ENCODE measurements at regions not wholly inside any gene's neighbourhood (a gene's known extent, or its start where the extent isn't known, plus 50 kb on each side); places are given as distances from the start of the nearest gene placed in this dataset.

DNA sequence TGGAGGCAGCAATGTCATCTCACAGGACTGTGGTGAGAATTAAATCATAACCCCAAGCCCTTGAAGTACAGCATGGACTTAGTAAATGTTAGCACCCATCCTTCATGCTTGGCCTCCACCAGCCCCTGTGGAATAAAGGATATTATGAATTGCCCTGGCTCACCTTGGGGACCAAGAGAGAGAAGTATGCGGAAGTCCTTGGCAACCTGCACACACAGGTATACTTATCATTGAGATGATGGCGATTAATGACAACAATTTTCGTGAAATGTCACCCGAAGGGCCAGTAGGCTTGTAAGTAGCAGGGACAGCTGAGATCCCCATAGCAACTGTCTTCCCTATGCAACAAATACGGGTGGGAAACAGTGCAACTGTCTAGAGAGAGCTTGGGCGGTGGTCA lies 102.0 kb downstream of the FAM43A start (continued):
- TF ChIP-seq, protein P1, sequence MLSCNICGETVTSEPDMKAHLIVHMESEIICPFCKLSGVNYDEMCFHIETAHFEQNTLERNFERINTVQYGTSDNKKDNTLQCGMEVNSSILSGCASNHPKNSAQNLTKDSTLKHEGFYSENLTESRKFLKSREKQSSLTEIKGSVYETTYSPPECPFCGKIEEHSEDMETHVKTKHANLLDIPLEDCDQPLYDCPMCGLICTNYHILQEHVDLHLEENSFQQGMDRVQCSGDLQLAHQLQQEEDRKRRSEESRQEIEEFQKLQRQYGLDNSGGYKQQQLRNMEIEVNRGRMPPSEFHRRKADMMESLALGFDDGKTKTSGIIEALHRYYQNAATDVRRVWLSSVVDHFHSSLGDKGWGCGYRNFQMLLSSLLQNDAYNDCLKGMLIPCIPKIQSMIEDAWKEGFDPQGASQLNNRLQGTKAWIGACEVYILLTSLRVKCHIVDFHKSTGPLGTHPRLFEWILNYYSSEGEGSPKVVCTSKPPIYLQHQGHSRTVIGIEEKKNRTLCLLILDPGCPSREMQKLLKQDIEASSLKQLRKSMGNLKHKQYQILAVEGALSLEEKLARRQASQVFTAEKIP (CRISPR knock-in tag; IDR thresholded peaks at IDR 0.05; ENCODE audit: borderline replicate concordance) = no peak
- TF ChIP-seq ZNF816 (CRISPR knock-in tag; IDR thresholded peaks at IDR 0.05; ENCODE audit: borderline replicate concordance) = no peak
- TF ChIP-seq, protein P2, sequence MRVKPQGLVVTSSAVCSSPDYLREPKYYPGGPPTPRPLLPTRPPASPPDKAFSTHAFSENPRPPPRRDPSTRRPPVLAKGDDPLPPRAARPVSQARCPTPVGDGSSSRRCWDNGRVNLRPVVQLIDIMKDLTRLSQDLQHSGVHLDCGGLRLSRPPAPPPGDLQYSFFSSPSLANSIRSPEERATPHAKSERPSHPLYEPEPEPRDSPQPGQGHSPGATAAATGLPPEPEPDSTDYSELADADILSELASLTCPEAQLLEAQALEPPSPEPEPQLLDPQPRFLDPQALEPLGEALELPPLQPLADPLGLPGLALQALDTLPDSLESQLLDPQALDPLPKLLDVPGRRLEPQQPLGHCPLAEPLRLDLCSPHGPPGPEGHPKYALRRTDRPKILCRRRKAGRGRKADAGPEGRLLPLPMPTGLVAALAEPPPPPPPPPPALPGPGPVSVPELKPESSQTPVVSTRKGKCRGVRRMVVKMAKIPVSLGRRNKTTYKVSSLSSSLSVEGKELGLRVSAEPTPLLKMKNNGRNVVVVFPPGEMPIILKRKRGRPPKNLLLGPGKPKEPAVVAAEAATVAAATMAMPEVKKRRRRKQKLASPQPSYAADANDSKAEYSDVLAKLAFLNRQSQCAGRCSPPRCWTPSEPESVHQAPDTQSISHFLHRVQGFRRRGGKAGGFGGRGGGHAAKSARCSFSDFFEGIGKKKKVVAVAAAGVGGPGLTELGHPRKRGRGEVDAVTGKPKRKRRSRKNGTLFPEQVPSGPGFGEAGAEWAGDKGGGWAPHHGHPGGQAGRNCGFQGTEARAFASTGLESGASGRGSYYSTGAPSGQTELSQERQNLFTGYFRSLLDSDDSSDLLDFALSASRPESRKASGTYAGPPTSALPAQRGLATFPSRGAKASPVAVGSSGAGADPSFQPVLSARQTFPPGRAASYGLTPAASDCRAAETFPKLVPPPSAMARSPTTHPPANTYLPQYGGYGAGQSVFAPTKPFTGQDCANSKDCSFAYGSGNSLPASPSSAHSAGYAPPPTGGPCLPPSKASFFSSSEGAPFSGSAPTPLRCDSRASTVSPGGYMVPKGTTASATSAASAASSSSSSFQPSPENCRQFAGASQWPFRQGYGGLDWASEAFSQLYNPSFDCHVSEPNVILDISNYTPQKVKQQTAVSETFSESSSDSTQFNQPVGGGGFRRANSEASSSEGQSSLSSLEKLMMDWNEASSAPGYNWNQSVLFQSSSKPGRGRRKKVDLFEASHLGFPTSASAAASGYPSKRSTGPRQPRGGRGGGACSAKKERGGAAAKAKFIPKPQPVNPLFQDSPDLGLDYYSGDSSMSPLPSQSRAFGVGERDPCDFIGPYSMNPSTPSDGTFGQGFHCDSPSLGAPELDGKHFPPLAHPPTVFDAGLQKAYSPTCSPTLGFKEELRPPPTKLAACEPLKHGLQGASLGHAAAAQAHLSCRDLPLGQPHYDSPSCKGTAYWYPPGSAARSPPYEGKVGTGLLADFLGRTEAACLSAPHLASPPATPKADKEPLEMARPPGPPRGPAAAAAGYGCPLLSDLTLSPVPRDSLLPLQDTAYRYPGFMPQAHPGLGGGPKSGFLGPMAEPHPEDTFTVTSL (CRISPR knock-in tag; IDR thresholded peaks at IDR 0.05; ENCODE audit: borderline replicate concordance) = no peak
- TF ChIP-seq, protein P3, sequence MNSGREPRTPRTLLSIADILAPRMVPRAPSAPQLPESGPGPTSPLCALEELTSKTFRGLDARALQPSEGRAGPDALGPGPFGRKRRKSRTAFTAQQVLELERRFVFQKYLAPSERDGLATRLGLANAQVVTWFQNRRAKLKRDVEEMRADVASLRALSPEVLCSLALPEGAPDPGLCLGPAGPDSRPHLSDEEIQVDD (CRISPR knock-in tag; IDR thresholded peaks at IDR 0.05; ENCODE audit: borderline replicate concordance) = no peak
- TF ChIP-seq, protein P4, sequence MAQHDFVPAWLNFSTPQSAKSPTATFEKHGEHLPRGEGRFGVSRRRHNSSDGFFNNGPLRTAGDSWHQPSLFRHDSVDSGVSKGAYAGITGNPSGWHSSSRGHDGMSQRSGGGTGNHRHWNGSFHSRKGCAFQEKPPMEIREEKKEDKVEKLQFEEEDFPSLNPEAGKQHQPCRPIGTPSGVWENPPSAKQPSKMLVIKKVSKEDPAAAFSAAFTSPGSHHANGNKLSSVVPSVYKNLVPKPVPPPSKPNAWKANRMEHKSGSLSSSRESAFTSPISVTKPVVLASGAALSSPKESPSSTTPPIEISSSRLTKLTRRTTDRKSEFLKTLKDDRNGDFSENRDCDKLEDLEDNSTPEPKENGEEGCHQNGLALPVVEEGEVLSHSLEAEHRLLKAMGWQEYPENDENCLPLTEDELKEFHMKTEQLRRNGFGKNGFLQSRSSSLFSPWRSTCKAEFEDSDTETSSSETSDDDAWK (CRISPR knock-in tag; IDR thresholded peaks at IDR 0.05) = no peak
- no peak for TF ChIP-seq TOE1 (CRISPR knock-in tag; IDR thresholded peaks at IDR 0.05)
